MM.1S (cell line): ENCODE measurements at regions not wholly inside any gene's neighbourhood (a gene's known extent, or its start where the extent isn't known, plus 50 kb on each side); places are given as distances from the start of the nearest gene placed in this dataset.

ENCODE experiments used
- DNase-seq: peaks from one replicate; pipeline ENCODE4 v3.0.0-alpha.2; 2015
- H2AFZ ChIP-seq: fragments of 300-600 bp; sonication (generic); 2 replicates; pipeline ENCODE4 v1.6.0; 2016; ENCODE audit warnings: antibody characterized with exemption, low read length
- H3F3A ChIP-seq: fragments of 300-600 bp; sonication (generic); 2 replicates; pipeline ENCODE4 v1.6.1; 2016; ENCODE audit warnings: mild to moderate bottlenecking, antibody characterized with exemption, low read length, moderate library complexity, mixed read lengths; ENCODE audit not compliant: insufficient read depth
- H3K27ac ChIP-seq: fragments of 300-600 bp; sonication (generic); 2 replicates; pipeline ENCODE4 v1.5.1; 2016; ENCODE audit warnings: mild to moderate bottlenecking, low read length
- H3K27me3 ChIP-seq: fragments of 300-600 bp; sonication (generic); replicated peaks from 2 replicates; pipeline ENCODE4 v1.6.0; 2016; ENCODE audit warnings: low read length; ENCODE audit not compliant: insufficient read depth
- H3K36me3 ChIP-seq: fragments of 300-600 bp; sonication (generic); replicated peaks from 2 replicates; pipeline ENCODE4 v1.6.1; 2016; ENCODE audit warnings: mild to moderate bottlenecking, low read length, mixed read lengths; ENCODE audit not compliant: insufficient read depth
- H3K4me1 ChIP-seq: fragments of 300-600 bp; sonication (generic); 2 replicates; pipeline ENCODE4 v1.6.1; 2016; ENCODE audit warnings: low read length, mixed read lengths
- H3K4me2 ChIP-seq: fragments of 300-600 bp; sonication (generic); 2 replicates; pipeline ENCODE4 v1.6.0; 2016; ENCODE audit warnings: low read depth, low read length
- H3K4me3 ChIP-seq: fragments of 300-600 bp; sonication (generic); 2 replicates; pipeline ENCODE4 v1.5.1; 2016; ENCODE audit warnings: low read length, mixed read lengths
- H3K79me2 ChIP-seq: fragments of 300-600 bp; sonication (generic); 2 replicates; pipeline ENCODE4 v1.6.1; 2016; ENCODE audit warnings: mixed run types, low read length, mixed read lengths
- H3K9ac ChIP-seq: fragments of 300-600 bp; sonication (generic); 2 replicates; pipeline ENCODE4 v1.6.1; 2016; ENCODE audit warnings: low read length, mixed read lengths
- H3K9me2 ChIP-seq: fragments of 300-600 bp; sonication (generic); replicated peaks from 2 replicates; pipeline ENCODE4 v1.6.1; 2016; ENCODE audit warnings: mild to moderate bottlenecking, low read length, mixed read lengths; ENCODE audit not compliant: insufficient read depth
- H3K9me3 ChIP-seq: fragments of 300-600 bp; sonication (generic); replicated peaks from 2 replicates; pipeline ENCODE4 v1.6.1; 2016; ENCODE audit warnings: mild to moderate bottlenecking, low read length, mixed read lengths; ENCODE audit not compliant: insufficient read depth
- H4K20me1 ChIP-seq: fragments of 300-600 bp; sonication (generic); 2 replicates; pipeline ENCODE4 v1.6.1; 2016; ENCODE audit warnings: mild to moderate bottlenecking, low read length, moderate library complexity, mixed read lengths; ENCODE audit not compliant: insufficient read depth
- EZH2 ChIP-seq: fragments of 300-600 bp; sonication (generic); optimal IDR thresholded peaks from 2 replicates; pipeline ENCODE3; 2017; ENCODE audit warnings: low read depth, mild to moderate bottlenecking, antibody characterized with exemption, low read length, mixed read lengths
- EZH2phosphoT487 ChIP-seq: fragments of 300-600 bp; sonication (generic); IDR thresholded peaks from 2 replicates; pipeline ENCODE4 v1.6.1; 2018; ENCODE audit warnings: antibody characterized with exemption, low read length
- TF ChIP-seq, protein P1 (sequence below): fragments of 300-600 bp; sonication (generic); IDR thresholded peaks from 2 replicates; pipeline ENCODE4 v1.5.1; 2016; ENCODE audit warnings: antibody characterized with exemption, low read length, mixed read lengths

DNA sequence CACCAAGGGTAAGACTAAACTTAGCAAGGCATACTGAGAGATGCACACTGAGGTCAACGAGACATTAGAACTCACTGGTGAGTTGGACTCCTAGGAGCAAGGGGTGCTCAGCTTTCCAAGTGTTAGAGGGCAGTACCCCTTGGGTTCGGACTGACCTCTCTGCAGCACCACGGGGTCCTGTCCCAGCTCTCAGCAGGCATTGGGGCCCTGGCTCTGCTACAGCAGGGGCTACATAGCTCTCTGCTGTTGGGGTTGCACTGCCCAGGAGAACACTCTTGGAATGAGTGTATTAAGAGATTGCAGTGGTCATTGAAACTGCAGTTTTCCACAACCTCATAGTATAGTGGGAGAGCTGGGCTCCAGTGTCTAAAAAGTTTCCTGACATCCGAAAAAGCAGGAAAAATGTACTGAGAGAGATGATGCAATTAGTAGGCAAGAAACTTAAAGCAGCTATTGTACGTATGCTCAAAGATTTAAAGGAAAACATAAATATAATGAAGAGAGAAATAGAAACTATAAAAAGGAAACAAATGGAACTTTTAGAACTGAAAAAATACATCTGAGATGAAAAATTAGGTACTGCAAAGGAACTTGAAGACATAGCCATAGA, 132.5 kb upstream of the MAX start:
- TF ChIP-seq, protein P1, sequence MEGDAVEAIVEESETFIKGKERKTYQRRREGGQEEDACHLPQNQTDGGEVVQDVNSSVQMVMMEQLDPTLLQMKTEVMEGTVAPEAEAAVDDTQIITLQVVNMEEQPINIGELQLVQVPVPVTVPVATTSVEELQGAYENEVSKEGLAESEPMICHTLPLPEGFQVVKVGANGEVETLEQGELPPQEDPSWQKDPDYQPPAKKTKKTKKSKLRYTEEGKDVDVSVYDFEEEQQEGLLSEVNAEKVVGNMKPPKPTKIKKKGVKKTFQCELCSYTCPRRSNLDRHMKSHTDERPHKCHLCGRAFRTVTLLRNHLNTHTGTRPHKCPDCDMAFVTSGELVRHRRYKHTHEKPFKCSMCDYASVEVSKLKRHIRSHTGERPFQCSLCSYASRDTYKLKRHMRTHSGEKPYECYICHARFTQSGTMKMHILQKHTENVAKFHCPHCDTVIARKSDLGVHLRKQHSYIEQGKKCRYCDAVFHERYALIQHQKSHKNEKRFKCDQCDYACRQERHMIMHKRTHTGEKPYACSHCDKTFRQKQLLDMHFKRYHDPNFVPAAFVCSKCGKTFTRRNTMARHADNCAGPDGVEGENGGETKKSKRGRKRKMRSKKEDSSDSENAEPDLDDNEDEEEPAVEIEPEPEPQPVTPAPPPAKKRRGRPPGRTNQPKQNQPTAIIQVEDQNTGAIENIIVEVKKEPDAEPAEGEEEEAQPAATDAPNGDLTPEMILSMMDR = no peak
- TF ChIP-seq EZH2phosphoT487 = no peak
- no peak for TF ChIP-seq EZH2
- no peak overlapping the region for H3K4me2 ChIP-seq
- no peaks in the 10 kb centered on the region for H3K79me2 ChIP-seq
- H4K20me1 ChIP-seq = no peaks in the 10 kb centered on the region
- no peak for DNase-seq
- H3K27me3 ChIP-seq = no peaks in the 10 kb centered on the region
- no peak overlapping the region for H3K27ac ChIP-seq
- H3K36me3 ChIP-seq = no peaks in the 10 kb centered on the region
- no peaks in the 10 kb centered on the region for H3K9me2 ChIP-seq
- H2AFZ ChIP-seq = no peak overlapping the region
- H3K4me1 ChIP-seq = no peaks in the 10 kb centered on the region
- no peaks in the 10 kb centered on the region for H3K9me3 ChIP-seq
- H3F3A ChIP-seq = no peaks in the 10 kb centered on the region
- no peak overlapping the region for H3K4me3 ChIP-seq
- H3K9ac ChIP-seq = no peak overlapping the region

DNA sequence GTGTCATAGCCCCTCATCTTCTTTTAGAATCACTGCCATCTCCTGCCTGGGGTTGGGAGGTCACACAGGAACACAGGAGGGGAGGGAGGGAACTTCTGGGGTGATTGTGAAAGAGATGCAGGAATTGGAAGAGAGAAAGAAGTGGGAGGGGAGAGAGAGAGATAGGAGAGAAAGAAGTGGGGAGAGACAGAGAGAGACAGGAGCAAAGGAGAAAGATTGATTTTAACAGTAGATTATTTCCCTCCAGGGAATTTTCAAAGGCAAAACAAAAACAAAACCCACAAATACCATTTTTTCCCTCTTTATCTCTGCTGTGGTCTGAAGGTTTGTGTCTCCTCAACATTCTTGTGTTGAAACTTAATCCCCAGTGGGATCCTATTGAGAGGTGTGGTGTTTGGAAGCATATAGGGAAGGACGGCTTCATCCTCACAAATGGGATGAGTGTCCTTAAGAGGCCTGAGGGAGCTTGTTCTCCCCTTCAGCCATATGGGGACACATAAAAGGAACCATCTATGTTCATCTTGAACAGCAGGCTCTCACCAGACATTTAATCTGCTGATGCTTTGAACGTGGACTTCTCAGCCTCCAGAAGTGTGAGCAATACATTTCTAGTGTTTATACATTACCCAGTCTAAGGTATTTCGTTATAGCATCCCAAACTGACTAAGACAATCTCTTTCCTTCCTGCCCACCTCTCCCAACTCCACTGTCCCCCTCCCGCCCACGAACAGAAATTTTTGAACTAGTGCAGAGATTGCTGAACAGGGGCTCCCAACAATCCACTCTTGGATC, 134.9 kb upstream of the MAX start:
- no peak for DNase-seq
- no peaks in the 10 kb centered on the region for H3K36me3 ChIP-seq
- H3K27ac ChIP-seq = no peak overlapping the region
- H3K27me3 ChIP-seq = no peaks in the 10 kb centered on the region
- TF ChIP-seq EZH2phosphoT487 = no peak
- TF ChIP-seq, protein P1 = no peak
- no peak for TF ChIP-seq EZH2
- H3K4me2 ChIP-seq = no peak overlapping the region
- no peak overlapping the region for H3K4me3 ChIP-seq
- no peak overlapping the region for H3K9ac ChIP-seq
- H3K9me2 ChIP-seq = no peaks in the 10 kb centered on the region
- no peaks in the 10 kb centered on the region for H3F3A ChIP-seq
- no peaks in the 10 kb centered on the region for H3K79me2 ChIP-seq
- no peaks in the 10 kb centered on the region for H4K20me1 ChIP-seq
- H3K9me3 ChIP-seq = no peaks in the 10 kb centered on the region
- H2AFZ ChIP-seq = no peak overlapping the region
- H3K4me1 ChIP-seq = no peaks in the 10 kb centered on the region

DNA sequence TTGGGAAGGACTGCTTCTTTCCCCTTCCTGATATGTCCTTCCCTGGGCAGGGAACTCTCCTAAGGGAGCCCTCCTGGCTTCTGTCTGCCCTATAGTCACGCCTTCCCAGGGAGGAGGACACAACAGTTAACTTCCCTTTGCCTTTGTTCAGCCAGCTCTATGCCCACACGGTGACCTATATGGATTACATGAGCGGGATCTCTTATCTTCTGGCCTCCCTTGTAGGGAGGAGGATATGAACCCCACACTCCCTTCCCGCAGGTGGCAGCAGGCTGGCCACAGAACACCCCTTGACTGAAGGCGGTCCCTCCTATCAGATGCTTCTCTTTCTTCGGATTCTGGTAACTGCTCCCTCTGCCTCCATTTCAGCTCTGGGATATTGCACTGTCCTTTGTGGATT, 135.6 kb upstream of the MAX start:
- no peaks in the 10 kb centered on the region for H3K36me3 ChIP-seq
- H3K4me3 ChIP-seq = no peak overlapping the region
- no peaks in the 10 kb centered on the region for H3K79me2 ChIP-seq
- H3K4me1 ChIP-seq = no peaks in the 10 kb centered on the region
- H3K27me3 ChIP-seq = no peaks in the 10 kb centered on the region
- H3K9me3 ChIP-seq = no peaks in the 10 kb centered on the region
- H3K9ac ChIP-seq = no peak overlapping the region
- H4K20me1 ChIP-seq = no peaks in the 10 kb centered on the region
- DNase-seq = no peak
- no peak overlapping the region for H2AFZ ChIP-seq
- H3F3A ChIP-seq = no peaks in the 10 kb centered on the region
- H3K27ac ChIP-seq = no peak overlapping the region
- H3K4me2 ChIP-seq = no peak overlapping the region
- H3K9me2 ChIP-seq = no peaks in the 10 kb centered on the region
- TF ChIP-seq EZH2phosphoT487 (no peak), EZH2 (no peak)
- TF ChIP-seq, protein P1 = no peak
